SH-SY5Y (cell line): ENCODE measurements at regions not wholly inside any gene's neighbourhood (a gene's known extent, or its start where the extent isn't known, plus 50 kb on each side); places are given as distances from the start of the nearest gene placed in this dataset.

Experiments
- GATA2 ChIP-seq: IDR thresholded peaks from 2 replicates; pipeline ENCODE4 v1.6.1; 2011; ENCODE audit warnings: mild to moderate bottlenecking, low read depth, low read length
- GATA3 ChIP-seq: IDR thresholded peaks from 2 replicates; pipeline ENCODE4 v1.6.1; 2011; ENCODE audit warnings: low read depth, mild to moderate bottlenecking, low read length, moderate library complexity

GRCh38 chr5:89668821-89669220, 740.7 kb downstream of the CETN3 start:
- no peak for TF ChIP-seq GATA3
- TF ChIP-seq GATA2 = no peak

GRCh38 chr5:89662499-89662898, 747.1 kb downstream of the CETN3 start:
- TF ChIP-seq GATA2 (no peak), GATA3 (no peak)

- no peak for TF ChIP-seq GATA2
- no peak for TF ChIP-seq GATA3
Measured at GRCh38 chr5:89638871-89639270, 755.9 kb upstream of the MEF2C start.

GRCh38 chr5:89628876-89629635, 746.1 kb upstream of the MEF2C start:
- no peak for TF ChIP-seq GATA3

DNA sequence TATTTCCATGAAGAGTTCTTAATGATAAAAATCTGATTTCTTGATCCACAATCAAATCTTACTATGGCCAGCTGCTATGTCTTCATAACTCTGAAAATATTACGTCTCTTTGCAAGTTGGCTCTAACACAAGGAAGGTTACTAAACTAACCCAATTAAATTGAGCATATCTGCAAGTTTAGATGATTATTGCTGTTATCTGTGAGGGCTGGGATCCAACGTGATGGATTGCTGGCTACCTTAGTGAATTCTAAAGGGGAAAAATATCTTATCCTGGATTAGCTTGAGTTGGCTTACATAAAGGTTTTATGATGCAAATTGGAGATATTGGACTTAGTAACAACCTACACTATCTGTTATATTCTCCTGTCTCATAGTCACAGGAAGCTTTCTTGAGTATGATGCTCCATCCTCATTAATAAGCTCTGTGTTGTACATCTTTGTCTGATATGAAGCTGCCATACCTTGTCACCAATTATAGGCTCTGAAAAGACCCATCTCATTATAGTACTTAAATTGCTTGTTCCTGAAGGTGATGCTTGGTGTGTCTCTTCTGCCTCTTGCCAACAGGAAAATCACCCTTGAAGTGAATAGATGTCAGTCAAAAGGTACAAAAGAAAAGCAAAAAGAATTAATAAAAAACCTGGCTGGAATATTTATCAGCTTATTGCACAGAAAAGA, 733.0 kb upstream of the MEF2C start:
- TF ChIP-seq GATA2 (no peak), GATA3 (no peak)

GRCh38 chr5:89613222-89613956, 730.4 kb upstream of the MEF2C start:
- TF ChIP-seq GATA2 (no peak), GATA3 (no peak)

DNA sequence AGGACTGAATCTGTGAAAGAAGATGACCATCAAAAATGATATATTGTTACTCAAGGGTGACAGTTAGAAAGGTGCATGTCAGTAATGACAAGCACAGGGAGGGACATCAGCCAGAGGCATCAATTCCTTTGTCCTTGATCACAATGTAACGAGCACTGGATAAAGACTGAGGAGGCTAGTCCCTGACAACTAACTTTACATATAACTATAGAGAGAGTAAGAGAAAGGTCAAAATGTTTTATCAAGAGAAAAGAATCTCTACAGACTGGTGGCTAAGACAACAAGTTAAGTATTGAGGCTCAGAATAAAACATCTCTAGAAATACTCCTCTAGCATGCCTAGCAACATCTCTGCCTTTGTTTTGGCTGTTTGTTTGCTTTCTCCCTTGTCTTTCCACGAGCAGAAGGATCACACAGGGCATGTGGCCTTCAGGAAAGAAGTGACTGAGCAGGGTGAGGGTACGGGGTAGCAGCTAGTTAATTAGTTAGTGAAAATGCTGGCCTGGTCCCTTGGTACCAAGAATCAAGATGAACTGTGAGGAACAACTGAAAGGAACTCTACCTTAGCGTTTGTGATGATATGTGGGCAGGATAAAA, 724.1 kb upstream of the MEF2C start:
- TF ChIP-seq GATA3 = no peak

GRCh38 chr5:89604342-89604741, 721.4 kb upstream of the MEF2C start:
- TF ChIP-seq GATA3 (no peak), GATA2 (no peak)

- TF ChIP-seq GATA3 (no peak), GATA2 (no peak)
Measured at GRCh38 chr5:89601880-89602279, 718.9 kb upstream of the MEF2C start.

GRCh38 chr5:89597878-89598277, 714.9 kb upstream of the MEF2C start:
- TF ChIP-seq GATA3 (no peak), GATA2 (no peak)

- TF ChIP-seq GATA2 (no peak), GATA3 (no peak)
Measured at GRCh38 chr5:89596821-89597220, 713.8 kb upstream of the MEF2C start.

GRCh38 chr5:89595056-89595455, 712.1 kb upstream of the MEF2C start:
- no peak for TF ChIP-seq GATA3
- no peak for TF ChIP-seq GATA2

DNA sequence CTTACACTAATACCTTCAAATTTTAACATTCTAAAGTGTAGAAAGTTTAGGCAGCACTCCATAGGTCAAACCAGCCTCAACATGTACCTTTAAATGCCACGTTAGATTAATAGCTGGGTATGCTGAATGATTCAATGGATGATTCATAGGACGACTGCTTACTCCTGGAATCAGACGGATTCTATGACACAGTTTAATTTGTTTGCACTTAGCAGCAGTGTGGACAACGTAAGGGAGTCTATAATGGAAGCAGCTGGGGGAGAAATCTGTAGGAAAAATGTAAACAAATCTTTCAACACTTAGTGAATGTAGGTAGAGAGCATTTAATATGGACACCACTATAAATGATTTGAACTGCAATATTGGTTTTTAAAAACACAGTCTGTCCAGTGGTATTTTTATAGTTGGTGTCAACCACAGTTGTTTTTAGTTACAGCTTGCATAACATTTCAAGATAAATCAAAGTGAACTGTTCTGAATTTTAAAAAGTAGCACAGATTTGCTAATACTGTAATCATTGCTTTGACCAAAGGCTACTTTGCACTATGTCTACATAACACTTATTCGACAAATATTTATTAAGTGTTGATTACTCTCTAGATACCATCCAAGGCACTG, 701.5 kb upstream of the MEF2C start:
- TF ChIP-seq GATA3 = no peak
- TF ChIP-seq GATA2 = no peak

- TF ChIP-seq GATA3 (no peak), GATA2 (no peak)
Measured at GRCh38 chr5:89583534-89583933, 700.5 kb upstream of the MEF2C start.
